22Rv1 (cell line): ENCODE measurements at regions not wholly inside any gene's neighbourhood (a gene's known extent, or its start where the extent isn't known, plus 50 kb on each side); places are given as distances from the start of the nearest gene placed in this dataset.

Experiments used
- ZFX ChIP-seq: fragments of 450-650 bp; IDR thresholded peaks from 2 replicates; pipeline ENCODE4 v1.6.1; 2017; ENCODE audit warnings: antibody characterized with exemption, borderline replicate concordance
- TF ChIP-seq, protein P1 (sequence below): fragments of 450-650 bp; IDR thresholded peaks from 2 replicates; pipeline ENCODE4 v1.5.1; 2017; ENCODE audit warnings: mild to moderate bottlenecking

DNA sequence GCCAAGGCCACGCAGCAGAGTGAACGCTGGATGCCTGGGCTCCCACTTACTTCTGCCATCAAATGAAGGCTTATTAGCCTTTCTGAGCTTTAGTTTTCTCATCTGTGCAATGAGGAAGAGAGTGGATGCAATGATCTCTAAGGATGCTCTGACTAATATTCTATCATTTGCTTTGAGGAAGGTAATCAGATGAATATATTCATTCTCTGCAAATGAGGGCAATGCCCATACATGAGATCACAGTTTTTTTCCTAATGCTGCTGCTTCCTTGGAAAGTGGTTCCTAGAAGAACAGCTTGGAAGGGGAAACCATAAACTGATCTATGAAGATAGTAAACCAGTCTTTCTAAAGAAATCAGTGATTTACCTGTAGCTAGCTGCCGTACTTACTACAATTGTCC is 152.4 kb downstream of the NSG2 start:
- TF ChIP-seq ZFX = no peak
- TF ChIP-seq, protein P1, sequence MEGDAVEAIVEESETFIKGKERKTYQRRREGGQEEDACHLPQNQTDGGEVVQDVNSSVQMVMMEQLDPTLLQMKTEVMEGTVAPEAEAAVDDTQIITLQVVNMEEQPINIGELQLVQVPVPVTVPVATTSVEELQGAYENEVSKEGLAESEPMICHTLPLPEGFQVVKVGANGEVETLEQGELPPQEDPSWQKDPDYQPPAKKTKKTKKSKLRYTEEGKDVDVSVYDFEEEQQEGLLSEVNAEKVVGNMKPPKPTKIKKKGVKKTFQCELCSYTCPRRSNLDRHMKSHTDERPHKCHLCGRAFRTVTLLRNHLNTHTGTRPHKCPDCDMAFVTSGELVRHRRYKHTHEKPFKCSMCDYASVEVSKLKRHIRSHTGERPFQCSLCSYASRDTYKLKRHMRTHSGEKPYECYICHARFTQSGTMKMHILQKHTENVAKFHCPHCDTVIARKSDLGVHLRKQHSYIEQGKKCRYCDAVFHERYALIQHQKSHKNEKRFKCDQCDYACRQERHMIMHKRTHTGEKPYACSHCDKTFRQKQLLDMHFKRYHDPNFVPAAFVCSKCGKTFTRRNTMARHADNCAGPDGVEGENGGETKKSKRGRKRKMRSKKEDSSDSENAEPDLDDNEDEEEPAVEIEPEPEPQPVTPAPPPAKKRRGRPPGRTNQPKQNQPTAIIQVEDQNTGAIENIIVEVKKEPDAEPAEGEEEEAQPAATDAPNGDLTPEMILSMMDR = no peak
